Head of caudate nucleus (tissue), 42 donors: ENCODE measurements at regions not wholly inside any gene's neighbourhood (a gene's known extent, or its start where the extent isn't known, plus 50 kb on each side); places are given as distances from the start of the nearest gene placed in this dataset.

Source experiments
- DNase-seq, 42 donors: peaks; one replicate each; pipeline versions ENCODE4 v3.0.0 to v3.0.0-alpha.2; 2020 to 2021; ENCODE audit warnings: mixed read lengths in 7 of 42
- intact Hi-C: fragments of 100-400 bp; cut with DNase I; formaldehyde crosslinking; loops from one replicate; pipeline ENCODE4 v1.15.0; 2022

- peak in 21 of 42 donors; percentile 12 to 68 (median 36) for DNase-seq
- intact Hi-C loops, result no loop called here
Observed at GRCh38 chr9:126146254-126147145, 180.1 kb upstream of the MVB12B start.

DNA sequence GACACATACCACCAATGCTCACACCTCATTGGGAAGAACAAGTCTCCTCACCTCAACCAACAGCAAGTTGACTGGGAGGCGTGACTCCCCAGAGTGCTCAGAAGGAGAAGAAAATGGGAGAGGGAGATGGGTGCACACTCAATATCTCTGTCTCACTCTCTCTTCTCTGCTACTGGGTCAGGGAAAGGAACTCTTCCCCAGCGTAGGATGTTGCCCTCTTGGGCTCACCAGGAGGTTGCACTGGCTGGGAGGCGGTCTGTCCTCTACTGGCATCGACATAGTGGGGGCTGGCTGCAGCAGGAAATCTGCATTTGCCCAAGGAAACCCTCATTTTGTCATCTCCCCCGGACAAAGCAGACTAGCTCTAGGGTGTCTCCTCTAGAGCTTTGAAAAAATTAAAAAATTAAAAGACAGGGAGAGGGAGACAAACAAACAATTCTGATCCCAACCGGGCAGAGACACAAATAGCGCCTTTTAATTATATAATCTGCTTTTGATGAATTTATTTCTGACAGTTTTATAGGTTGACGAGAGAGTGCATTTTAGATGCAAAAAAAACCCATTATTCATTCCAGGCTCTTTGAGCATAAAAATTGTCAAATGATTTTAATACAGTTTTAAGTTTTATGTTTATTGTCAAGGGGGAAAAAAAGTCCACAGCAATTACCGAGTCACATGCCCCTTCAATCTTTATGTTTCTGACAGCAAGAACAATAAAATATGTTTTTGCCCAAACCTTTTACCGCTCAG, 179.3 kb upstream of the MVB12B start:
- intact Hi-C loops, result no loop called here
- peak in 5 of 42 donors; percentile 1 to 37 (median 11) for DNase-seq

DNA sequence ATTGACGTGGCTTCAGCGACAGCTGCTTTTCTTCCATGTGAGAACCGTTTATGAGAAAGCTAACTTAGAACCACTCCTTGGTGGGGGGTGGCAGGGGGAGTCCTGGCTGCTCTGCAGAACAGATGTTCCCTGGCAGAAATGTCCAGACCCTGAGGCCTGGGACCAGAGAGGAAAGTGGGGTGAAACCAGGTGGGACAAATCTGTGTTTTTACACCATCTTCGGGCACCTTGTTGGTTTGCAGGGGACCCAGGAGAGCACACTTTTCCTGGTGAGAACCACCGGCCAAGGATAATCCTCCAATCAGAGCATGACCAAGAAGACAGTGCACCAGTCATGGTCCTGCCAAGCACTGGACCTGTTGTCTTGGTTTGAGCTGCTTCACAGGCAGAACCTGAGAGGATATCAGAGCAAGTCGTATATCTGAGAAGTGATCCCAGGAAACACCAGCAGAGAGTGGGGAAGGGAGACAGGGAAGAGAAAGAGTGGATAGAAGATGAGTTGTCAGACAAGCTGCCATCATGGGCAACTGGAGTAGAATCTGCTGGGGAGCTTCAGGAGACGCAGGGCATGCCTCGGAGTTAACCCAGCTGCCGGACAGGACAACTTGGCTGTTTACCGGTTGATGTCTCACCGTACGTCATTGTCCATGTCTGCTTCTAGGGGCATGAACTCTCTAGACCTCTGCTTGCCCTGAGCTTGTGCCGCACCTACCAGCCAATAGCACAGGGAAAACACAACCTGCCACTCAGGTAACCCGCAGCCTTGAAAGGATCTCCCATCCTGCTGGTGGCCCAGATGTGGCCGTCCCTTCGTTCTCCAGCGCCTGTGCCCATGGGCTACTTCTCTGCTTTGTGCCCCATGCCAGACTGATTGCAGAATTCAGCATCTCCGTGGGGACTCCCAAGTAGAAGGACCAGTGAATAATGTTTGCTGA, 178.4 kb upstream of the MVB12B start:
- peak in 9 of 42 donors; percentile 1 to 37 (median 20) for DNase-seq
- intact Hi-C loops, result no loop called here

- intact Hi-C loops, result no loop called here
- DNase-seq, result peak in 3 of 42 donors; percentile 9 to 19 (median 16)
Observed at GRCh38 chr9:126148994-126149393, 177.6 kb upstream of the MVB12B start.

DNA sequence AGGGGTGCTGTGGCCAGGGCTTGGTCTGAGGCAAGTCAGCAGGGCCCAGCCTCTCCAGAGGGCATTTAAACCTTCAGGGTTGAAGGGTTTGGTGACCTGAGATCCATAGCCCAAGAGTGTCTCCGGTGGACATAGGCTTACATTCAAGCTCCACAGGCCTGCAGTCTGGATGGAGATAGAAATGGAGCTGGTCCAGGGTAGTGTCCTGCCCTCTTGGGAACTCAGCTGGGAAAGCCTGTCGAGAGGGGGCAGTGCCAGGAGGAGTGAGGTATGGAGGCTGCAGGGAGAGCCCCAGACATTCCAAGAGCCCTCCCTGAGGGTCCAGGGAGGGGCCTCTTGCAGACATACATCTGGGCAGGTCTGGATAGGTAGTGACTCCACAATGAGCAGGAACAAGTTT, 177.0 kb upstream of the MVB12B start:
- peak in 4 of 42 donors; percentile 2 to 39 (median 8) for DNase-seq
- intact Hi-C loops, result no loop called here

DNA sequence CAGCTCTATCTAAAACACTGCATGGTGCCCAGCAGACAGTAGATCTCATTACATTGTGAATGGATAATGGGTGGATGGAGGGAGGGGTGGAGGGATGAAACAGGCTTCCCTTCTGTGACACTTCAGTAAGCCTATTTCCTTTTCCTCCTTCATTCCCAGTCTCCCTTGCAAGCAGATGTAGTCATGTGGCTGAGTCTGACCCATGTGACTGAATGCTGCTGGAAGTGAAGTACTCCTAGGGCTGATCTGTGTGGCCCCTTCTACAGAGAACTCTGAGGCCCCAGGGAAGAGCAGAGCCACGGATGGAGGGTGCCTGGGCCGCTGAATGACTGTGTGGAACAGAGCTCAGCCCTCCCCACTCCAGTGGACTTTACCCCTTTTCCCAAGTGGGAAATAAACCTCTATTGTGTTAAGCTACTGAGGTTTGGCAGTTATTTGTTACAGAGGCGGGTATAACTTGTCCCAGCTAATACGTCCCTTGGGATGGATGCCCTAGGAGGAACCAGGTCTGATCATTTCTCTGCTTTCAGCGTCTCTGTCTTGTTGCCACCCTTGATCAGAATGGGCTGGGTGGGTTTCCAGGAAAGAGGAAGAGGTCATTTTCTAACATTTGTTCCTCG, 176.1 kb upstream of the MVB12B start:
- intact Hi-C loops, result no loop called here
- peak in 6 of 42 donors; percentile 7 to 37 (median 18) for DNase-seq

GRCh38 chr9:126151031-126151685, 175.5 kb upstream of the MVB12B start:
- intact Hi-C loops, result no loop called here
- peak in 7 of 42 donors; percentile 9 to 42 (median 23) for DNase-seq

DNA sequence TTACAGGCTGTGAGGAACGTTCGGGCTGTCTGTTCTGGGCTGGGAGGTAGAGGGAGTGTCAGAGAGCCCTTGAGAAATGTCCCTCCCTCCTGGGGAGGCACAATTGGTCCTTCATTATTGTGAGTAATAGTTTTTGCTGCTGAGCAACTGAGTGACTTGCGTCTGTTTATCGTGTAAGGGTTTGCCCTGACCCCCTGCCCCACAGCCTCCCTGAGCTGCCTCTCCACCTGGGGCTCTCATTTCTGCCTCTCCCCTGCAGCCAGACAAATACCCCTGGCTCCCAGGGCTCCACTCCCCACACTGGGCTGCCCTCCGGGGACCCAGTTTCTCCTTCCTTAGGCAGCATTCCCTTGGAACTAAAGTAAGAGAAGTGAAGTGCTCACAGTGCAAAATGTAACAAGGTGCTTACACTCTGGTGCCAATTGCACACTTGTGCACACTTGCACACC, 174.9 kb upstream of the MVB12B start:
- intact Hi-C loops, result no loop called here
- peak in 3 of 42 donors; percentile 3 to 36 (median 10) for DNase-seq

- intact Hi-C loops, result no loop called here
- peak in 1 of 42 donors; percentile 16 for DNase-seq
Observed at GRCh38 chr9:126152622-126153362, 173.8 kb upstream of the MVB12B start.

DNA sequence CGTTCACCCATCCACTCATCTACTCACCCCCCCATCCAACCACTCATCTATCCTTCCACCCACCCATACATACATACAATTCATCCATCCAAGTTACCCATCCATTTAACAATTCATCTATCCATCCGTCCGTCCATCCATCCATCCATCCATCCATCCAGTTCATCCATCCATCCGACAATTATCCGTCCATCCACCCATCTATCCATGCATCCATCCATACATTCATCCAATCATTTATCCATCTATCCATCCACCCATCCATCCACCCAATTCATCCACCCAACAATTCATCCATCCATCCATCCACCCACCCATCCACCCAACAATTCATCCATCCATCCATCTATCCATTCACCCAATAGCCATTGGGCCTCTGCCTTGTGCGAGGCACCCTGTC, 173.2 kb upstream of the MVB12B start:
- DNase-seq, result peak in 1 of 42 donors; percentile 20
- intact Hi-C loops, result no loop called here

- intact Hi-C loops, result no loop called here
- DNase-seq, result peak in 4 of 42 donors; percentile 2 to 37 (median 18)
Observed at GRCh38 chr9:126154182-126154827, 172.3 kb upstream of the MVB12B start.

DNA sequence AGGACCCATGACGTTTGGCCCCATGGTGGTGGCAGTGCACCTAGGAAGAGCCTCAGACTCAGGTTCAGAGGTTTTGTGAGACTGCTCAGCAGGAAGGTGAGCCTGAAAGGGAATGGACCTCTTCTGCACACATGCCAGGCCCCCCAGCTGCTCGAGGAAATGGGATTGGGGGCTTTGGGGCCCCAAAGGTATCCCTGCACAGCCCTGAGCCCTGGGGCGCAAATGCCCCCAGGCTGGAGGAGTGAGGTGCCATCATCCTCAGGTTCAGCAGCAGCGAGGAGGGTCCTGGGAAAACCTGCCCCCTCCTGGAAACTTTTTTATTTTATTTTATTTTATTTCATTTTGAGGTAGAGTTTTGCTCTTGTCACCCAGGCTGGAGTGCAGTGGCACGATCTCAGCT, 171.8 kb upstream of the MVB12B start:
- intact Hi-C loops, result no loop called here
- peak in 2 of 42 donors; percentile 2 to 25 for DNase-seq

DNA sequence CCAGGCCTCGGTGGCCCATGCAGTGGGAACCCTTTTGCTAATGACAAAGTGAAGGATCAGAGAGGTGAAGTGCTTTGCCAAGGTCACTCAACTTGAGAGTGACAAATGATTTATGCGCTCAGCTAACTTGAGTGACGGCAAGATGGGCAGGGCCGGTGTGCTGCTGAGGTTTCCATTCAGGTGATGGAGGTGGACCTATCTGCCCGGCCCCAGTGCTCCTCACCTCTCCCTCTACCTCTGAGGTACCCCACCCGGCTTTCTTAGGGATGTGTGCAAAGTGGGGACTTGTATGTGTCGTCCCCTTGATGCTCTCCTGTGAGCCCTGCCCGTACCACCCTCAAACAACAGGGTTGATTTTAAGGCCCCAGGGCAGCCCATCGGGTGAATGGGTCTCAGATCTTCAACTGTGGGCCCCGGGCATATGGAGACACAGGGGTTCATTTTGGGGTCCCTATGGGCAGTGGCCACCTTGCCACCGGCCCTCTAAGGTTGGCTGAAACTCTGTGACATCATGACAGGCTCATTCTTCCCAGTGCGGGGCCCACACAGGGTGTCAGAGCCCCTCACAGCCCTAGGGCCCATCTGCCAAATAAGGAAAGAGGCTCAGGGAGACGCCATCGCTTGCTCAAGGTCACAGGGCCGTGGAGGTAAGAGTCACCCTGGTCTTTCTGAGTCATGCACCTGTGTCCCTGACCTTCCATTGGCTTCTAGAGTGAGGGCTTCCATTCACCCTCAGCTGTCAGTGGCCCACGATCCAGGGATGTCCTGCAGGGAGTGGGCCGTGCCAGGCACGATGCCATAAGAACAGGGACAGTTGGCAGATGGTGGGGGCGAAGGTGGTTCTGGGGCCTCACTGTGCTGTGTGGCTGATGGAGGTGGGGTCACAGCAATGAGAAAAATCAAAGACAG, 170.6 kb upstream of the MVB12B start:
- DNase-seq, result peak in 5 of 42 donors; percentile 4 to 36 (median 29)
- intact Hi-C loops, result no loop called here

- intact Hi-C loops, result no loop called here
- peak in 4 of 42 donors; percentile 12 to 34 (median 26) for DNase-seq
Observed at GRCh38 chr9:126156898-126157297, 169.7 kb upstream of the MVB12B start.

- intact Hi-C loops, result no loop called here
- DNase-seq, result peak in 41 of 42 donors; percentile 19 to 83 (median 58)
Observed at GRCh38 chr9:126157423-126157822, 169.2 kb upstream of the MVB12B start.
